Memory B cell (primary cell): ENCODE measurements at regions not wholly inside any gene's neighbourhood (a gene's known extent, or its start where the extent isn't known, plus 50 kb on each side); places are given as distances from the start of the nearest gene placed in this dataset.

Experiments used
- ATAC-seq: fragments of 150-1000 bp; cut with Tn5 transposase; 2 replicates; pipeline ENCODE4 v1.10.0; 2021; ENCODE audit warnings: low read depth, mild to moderate bottlenecking, moderate library complexity
- DNase-seq, 2 donors: peaks; one replicate each; pipeline ENCODE4 v3.0.0; 2022; ENCODE audit warnings: low spot score in 2 of 2
- H3K27ac Mint-ChIP-seq: one replicate; pipeline ENCODE4 v1.8.0; 2022; ENCODE audit warnings: mild to moderate bottlenecking, moderate library complexity, mixed read lengths
- H3K27me3 Mint-ChIP-seq: one replicate; pipeline ENCODE4 v1.8.0; 2022; ENCODE audit warnings: mixed read lengths
- H3K36me3 Mint-ChIP-seq: one replicate; pipeline ENCODE4 v1.8.0; 2022; ENCODE audit warnings: mild to moderate bottlenecking, mixed read lengths
- H3K4me1 Mint-ChIP-seq: one replicate; pipeline ENCODE4 v1.8.0; 2022; ENCODE audit warnings: mixed read lengths
- H3K4me3 Mint-ChIP-seq: one replicate; pipeline ENCODE4 v1.8.0; 2022; ENCODE audit warnings: mild to moderate bottlenecking, moderate library complexity, mixed read lengths
- H3K9me3 Mint-ChIP-seq: one replicate; pipeline ENCODE4 v1.8.0; 2022; ENCODE audit warnings: mixed read lengths

GRCh38 chr12:67871231-67871630 lies 118.0 kb upstream of the IFNG-AS1 start:
- DNase-seq = no peak
- H3K9me3 Mint-ChIP-seq = peaks cover 1% of the 10 kb centered on the region
- no peak overlapping the region for H3K27ac Mint-ChIP-seq
- ATAC-seq = no peak
- peaks cover 21% of the 10 kb centered on the region for H3K4me1 Mint-ChIP-seq
- peaks cover 2% of the 10 kb centered on the region for H3K27me3 Mint-ChIP-seq
- H3K36me3 Mint-ChIP-seq = peaks cover 7% of the 10 kb centered on the region
- no peak overlapping the region for H3K4me3 Mint-ChIP-seq

DNA sequence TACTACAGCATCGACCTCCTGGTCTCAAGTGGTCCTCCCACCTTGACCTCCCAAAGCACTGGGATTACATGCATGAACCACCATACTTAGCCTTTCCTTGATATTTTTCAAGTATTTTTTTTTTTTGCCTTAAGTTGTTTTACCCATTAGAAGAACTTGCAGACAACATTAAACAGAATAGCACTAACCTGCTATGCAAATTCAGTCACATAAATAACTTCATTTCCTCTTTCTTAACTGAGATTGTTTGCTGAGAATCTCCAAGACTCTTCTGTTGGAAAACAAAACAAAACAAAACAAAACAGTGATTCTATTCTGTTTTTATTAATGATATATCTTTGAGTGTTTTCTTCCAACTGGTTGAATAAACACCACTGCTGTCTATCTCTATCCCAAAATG lies 115.9 kb upstream of the IFNG-AS1 start:
- H3K4me1 Mint-ChIP-seq = peaks cover 21% of the 10 kb centered on the region
- peaks cover 1% of the 10 kb centered on the region for H3K9me3 Mint-ChIP-seq
- H3K27ac Mint-ChIP-seq = peak overlapping the region; percentile 79
- H3K27me3 Mint-ChIP-seq = peaks cover 2% of the 10 kb centered on the region
- H3K4me3 Mint-ChIP-seq = no peak overlapping the region
- DNase-seq (no peak), ATAC-seq (peak; percentile 85)
- peaks cover 7% of the 10 kb centered on the region for H3K36me3 Mint-ChIP-seq

DNA sequence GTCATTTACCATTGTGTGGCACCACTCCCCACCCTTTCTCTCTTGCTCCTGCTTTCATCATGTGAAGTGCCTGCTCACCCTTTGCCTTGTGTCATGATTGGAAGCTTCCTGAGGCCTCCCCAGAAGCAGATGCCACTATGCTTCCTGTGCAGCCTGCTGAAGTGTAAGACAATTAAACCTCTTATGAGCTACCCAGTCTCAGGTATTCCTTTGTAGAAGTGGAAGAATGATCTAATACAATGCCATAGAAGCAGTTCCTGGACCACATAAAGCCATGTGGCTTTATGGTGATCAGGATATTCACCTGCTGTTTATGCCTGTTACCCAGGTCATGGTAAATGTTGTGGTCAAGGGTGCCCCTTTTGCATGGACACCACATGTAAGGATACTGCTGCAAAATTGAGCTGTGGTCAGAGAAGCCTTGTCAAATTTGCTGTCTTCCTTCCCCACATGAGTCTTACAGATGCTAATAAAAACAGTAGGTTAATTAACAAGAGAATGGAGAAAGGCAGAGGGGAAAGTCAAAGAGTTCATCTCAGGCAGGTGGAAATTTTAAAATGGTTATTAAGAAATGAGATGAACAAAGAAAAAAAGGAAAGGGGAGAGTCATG lies 112.8 kb upstream of the IFNG-AS1 start:
- peaks cover 4% of the 10 kb centered on the region for H3K27me3 Mint-ChIP-seq
- H3K4me3 Mint-ChIP-seq = no peak overlapping the region
- ATAC-seq (no peak), DNase-seq (no peak)
- H3K36me3 Mint-ChIP-seq = peaks cover 5% of the 10 kb centered on the region
- no peak overlapping the region for H3K27ac Mint-ChIP-seq
- no peaks in the 10 kb centered on the region for H3K9me3 Mint-ChIP-seq
- peaks cover 14% of the 10 kb centered on the region for H3K4me1 Mint-ChIP-seq

- peaks cover 4% of the 10 kb centered on the region for H3K27me3 Mint-ChIP-seq
- peaks cover 5% of the 10 kb centered on the region for H3K36me3 Mint-ChIP-seq
- no peaks in the 10 kb centered on the region for H3K9me3 Mint-ChIP-seq
- H3K4me3 Mint-ChIP-seq = no peak overlapping the region
- DNase-seq (no peak), ATAC-seq (no peak)
- H3K4me1 Mint-ChIP-seq = peaks cover 14% of the 10 kb centered on the region
- no peak overlapping the region for H3K27ac Mint-ChIP-seq
Observed at GRCh38 chr12:67877727-67878126, 111.5 kb upstream of the IFNG-AS1 start.

- no peak overlapping the region for H3K4me3 Mint-ChIP-seq
- H3K36me3 Mint-ChIP-seq = no peaks in the 10 kb centered on the region
- no peak overlapping the region for H3K27ac Mint-ChIP-seq
- H3K27me3 Mint-ChIP-seq = peaks cover 7% of the 10 kb centered on the region
- no peak for DNase-seq
- H3K4me1 Mint-ChIP-seq = peaks cover 5% of the 10 kb centered on the region
- no peak for ATAC-seq
- H3K9me3 Mint-ChIP-seq = no peaks in the 10 kb centered on the region
Observed at GRCh38 chr12:67879937-67880336, 109.3 kb upstream of the IFNG-AS1 start.

DNA sequence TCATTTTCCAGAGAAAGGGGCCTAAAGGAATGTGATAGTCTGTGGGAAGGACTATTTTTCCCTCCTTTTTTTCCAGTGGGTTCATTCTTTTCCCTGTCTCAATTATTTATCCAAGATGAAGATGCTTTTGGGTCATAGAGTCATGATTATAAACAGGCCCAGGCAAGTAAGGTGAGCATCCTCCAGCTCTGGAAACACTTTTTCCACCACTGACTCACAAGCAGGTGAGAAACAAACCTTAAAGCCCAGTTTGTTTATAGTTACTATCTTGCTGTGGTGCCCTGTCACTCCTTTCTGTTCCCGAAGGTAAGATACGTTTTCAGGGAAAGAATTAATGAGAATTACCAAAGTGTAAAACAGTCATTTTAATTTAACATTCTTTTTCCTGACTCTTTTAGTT lies 107.7 kb upstream of the IFNG-AS1 start:
- no peak overlapping the region for H3K4me3 Mint-ChIP-seq
- no peaks in the 10 kb centered on the region for H3K36me3 Mint-ChIP-seq
- no peak for ATAC-seq
- H3K27me3 Mint-ChIP-seq = peaks cover 7% of the 10 kb centered on the region
- H3K9me3 Mint-ChIP-seq = no peaks in the 10 kb centered on the region
- no peak overlapping the region for H3K27ac Mint-ChIP-seq
- peaks cover 5% of the 10 kb centered on the region for H3K4me1 Mint-ChIP-seq
- no peak for DNase-seq

GRCh38 chr12:67884596-67884995 lies 104.7 kb upstream of the IFNG-AS1 start:
- no peak overlapping the region for H3K4me3 Mint-ChIP-seq
- peaks cover 8% of the 10 kb centered on the region for H3K27me3 Mint-ChIP-seq
- ATAC-seq (no peak), DNase-seq (no peak)
- no peak overlapping the region for H3K27ac Mint-ChIP-seq
- H3K9me3 Mint-ChIP-seq = no peaks in the 10 kb centered on the region
- no peaks in the 10 kb centered on the region for H3K36me3 Mint-ChIP-seq
- H3K4me1 Mint-ChIP-seq = peaks cover 7% of the 10 kb centered on the region

DNA sequence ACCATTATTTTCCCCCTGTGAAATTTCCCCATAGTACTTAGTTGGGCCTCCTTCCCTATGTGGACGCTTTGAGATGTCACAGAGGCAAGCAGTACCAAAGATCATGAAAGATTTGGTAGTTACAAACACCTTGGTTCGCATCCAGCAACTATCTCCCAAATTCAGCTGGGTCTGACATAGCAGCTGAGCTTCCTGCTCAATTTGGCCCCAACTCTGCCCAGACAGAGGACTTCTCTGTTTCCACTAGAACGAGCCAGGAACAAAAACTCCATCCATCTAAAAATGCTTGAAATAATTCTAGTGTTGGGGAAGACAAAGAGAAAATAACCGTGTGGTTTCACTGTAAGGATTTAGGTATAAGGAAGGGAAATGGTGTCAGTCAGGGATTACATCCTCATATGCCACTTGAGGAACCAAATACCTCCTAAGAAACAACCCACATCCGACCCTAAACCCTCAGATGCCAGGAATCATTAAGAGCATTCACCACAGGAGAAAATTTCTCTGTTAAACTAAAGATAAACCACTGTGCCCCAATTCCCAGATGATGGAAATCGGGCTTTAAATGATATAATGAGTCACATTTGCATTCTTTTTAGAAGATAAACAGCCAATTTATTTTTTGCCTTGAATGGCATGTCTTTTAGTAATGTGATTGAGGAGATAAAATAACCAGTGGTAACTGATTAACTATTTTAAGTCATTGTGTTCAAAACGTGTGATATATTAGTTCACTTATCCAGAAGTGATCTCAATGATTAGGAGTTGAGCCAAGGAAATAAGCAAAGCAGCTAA lies 103.7 kb upstream of the IFNG-AS1 start:
- Mint-ChIP-seq H3K27me3 (peaks cover 6% of the 10 kb centered on the region), H3K9me3 (no peaks in the 10 kb centered on the region)
- no peak for ATAC-seq

GRCh38 chr12:67887065-67887464 lies 102.2 kb upstream of the IFNG-AS1 start:
- Mint-ChIP-seq H3K4me3 (no peak overlapping the region), H3K27me3 (peaks cover 7% of the 10 kb centered on the region), H3K9me3 (no peaks in the 10 kb centered on the region), H3K36me3 (no peaks in the 10 kb centered on the region), H3K4me1 (peaks cover 12% of the 10 kb centered on the region), H3K27ac (no peak overlapping the region)
- ATAC-seq (no peak), DNase-seq (no peak)

More for the DNA sequence above, 103.7 kb upstream of the IFNG-AS1 start:
- Mint-ChIP-seq H3K4me1 (peaks cover 9% of the 10 kb centered on the region), H3K27ac (no peak overlapping the region), H3K36me3 (no peaks in the 10 kb centered on the region), H3K4me3 (no peak overlapping the region)
- DNase-seq = no peak

- H3K36me3 Mint-ChIP-seq = peaks cover 2% of the 10 kb centered on the region
- peaks cover 5% of the 10 kb centered on the region for H3K27me3 Mint-ChIP-seq
- H3K27ac Mint-ChIP-seq = no peak overlapping the region
- H3K4me1 Mint-ChIP-seq = peaks cover 10% of the 10 kb centered on the region
- DNase-seq = no peak
- no peak for ATAC-seq
- no peaks in the 10 kb centered on the region for H3K9me3 Mint-ChIP-seq
- no peak overlapping the region for H3K4me3 Mint-ChIP-seq
Observed at GRCh38 chr12:67889931-67890330, 99.3 kb upstream of the IFNG-AS1 start.

GRCh38 chr12:67890726-67891258 lies 98.5 kb upstream of the IFNG-AS1 start:
- no peak overlapping the region for H3K4me3 Mint-ChIP-seq
- no peak for DNase-seq
- H3K9me3 Mint-ChIP-seq = no peaks in the 10 kb centered on the region
- peaks cover 10% of the 10 kb centered on the region for H3K4me1 Mint-ChIP-seq
- H3K27ac Mint-ChIP-seq = no peak overlapping the region
- H3K27me3 Mint-ChIP-seq = peaks cover 5% of the 10 kb centered on the region
- no peak for ATAC-seq
- peaks cover 2% of the 10 kb centered on the region for H3K36me3 Mint-ChIP-seq

GRCh38 chr12:67891596-67891995 lies 97.7 kb upstream of the IFNG-AS1 start:
- H3K4me3 Mint-ChIP-seq = no peak overlapping the region
- no peaks in the 10 kb centered on the region for H3K9me3 Mint-ChIP-seq
- peaks cover 2% of the 10 kb centered on the region for H3K36me3 Mint-ChIP-seq
- peaks cover 10% of the 10 kb centered on the region for H3K4me1 Mint-ChIP-seq
- DNase-seq (no peak), ATAC-seq (no peak)
- no peak overlapping the region for H3K27ac Mint-ChIP-seq
- H3K27me3 Mint-ChIP-seq = peaks cover 5% of the 10 kb centered on the region

DNA sequence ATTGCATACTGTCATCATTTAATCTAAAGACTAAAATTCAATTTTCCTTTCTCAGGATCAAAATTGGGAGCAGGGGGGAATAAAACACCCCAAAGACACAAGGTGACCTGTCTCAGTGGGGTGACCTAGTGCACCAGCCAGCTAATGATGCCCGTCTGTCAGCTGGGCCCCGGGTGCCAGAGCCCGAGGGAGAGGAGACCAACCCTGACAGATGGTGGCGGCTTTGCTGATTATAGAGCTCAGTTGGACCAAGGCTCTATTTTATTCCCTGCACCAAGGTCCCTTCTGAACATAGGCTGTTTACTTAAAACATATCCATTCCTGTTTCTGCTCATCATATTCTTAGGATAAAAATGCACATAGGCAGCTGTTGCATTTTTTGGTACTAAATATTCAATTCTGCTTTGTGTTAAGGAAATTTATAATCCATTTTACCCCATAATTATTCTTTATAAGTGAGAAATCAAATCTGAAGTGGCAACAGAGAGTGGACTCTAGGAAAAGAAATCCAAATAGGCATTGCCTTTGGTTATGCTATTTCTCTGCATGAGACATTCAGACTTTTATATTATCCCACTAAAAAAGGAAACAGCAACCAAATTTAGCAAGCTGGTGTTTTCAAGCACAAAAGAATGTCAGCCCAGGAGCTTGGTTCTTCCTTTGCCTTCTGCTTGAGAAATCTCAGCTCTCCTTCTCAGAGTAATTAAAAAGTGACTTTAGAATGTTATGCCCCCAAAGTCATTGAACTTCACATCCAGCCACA lies 96.8 kb upstream of the IFNG-AS1 start:
- Mint-ChIP-seq H3K9me3 (no peaks in the 10 kb centered on the region), H3K27me3 (peaks cover 4% of the 10 kb centered on the region), H3K27ac (no peak overlapping the region), H3K4me1 (peaks cover 10% of the 10 kb centered on the region), H3K4me3 (no peak overlapping the region), H3K36me3 (peaks cover 2% of the 10 kb centered on the region)
- ATAC-seq (no peak), DNase-seq (no peak)

DNA sequence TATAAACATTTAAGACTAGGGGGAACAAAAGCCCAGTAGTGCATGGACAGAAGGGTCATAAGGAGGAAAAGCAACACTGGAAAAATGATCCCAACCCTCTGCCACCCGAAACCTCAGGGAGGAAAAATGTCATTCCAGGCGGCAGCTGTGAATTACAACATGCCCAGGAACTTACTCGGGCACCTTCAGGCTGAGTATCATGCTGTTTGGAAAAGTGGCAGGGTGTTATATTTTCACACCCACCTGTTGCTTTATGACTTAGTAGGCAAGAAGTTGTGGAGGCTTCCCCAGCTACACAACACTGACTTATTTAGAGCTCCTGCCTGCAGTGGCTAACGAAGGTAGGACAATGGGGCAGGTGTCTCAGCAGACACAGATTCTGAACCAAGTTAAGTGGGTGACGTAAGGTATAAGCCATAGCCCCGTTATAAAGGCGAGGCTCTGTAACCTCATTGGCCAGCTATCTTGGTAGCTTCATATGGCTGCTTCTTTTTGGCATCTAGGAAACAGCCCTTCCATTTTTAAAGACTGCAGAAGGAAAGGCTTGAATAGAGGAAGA lies 96.1 kb upstream of the IFNG-AS1 start:
- Mint-ChIP-seq H3K9me3 (no peaks in the 10 kb centered on the region), H3K4me1 (peaks cover 10% of the 10 kb centered on the region), H3K4me3 (no peak overlapping the region), H3K27ac (no peak overlapping the region), H3K36me3 (peaks cover 2% of the 10 kb centered on the region), H3K27me3 (peaks cover 4% of the 10 kb centered on the region)
- no peak for ATAC-seq
- no peak for DNase-seq
